ENCODE measurements at regions not wholly inside any gene's neighbourhood (a gene's known extent, or its start where the extent isn't known, plus 50 kb on each side); places are given as distances from the start of the nearest gene placed in this dataset.

- TF ChIP-seq, protein P1, sequence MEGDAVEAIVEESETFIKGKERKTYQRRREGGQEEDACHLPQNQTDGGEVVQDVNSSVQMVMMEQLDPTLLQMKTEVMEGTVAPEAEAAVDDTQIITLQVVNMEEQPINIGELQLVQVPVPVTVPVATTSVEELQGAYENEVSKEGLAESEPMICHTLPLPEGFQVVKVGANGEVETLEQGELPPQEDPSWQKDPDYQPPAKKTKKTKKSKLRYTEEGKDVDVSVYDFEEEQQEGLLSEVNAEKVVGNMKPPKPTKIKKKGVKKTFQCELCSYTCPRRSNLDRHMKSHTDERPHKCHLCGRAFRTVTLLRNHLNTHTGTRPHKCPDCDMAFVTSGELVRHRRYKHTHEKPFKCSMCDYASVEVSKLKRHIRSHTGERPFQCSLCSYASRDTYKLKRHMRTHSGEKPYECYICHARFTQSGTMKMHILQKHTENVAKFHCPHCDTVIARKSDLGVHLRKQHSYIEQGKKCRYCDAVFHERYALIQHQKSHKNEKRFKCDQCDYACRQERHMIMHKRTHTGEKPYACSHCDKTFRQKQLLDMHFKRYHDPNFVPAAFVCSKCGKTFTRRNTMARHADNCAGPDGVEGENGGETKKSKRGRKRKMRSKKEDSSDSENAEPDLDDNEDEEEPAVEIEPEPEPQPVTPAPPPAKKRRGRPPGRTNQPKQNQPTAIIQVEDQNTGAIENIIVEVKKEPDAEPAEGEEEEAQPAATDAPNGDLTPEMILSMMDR (IDR thresholded peaks at IDR 0.05 in 8 of 11, conservative IDR thresholded peaks at IDR 0.05 in 3 of 11) = no peak
- TF ChIP-seq POLR2AphosphoS5 (IDR thresholded peaks at IDR 0.05) (no peak), POLR2A (IDR thresholded peaks at IDR 0.05) (no peak)
Measured at GRCh38 chr12:126061777-126062176, 996.5 kb downstream of the AACS start.
